DND-41 (cell line): ENCODE measurements at regions not wholly inside any gene's neighbourhood (a gene's known extent, or its start where the extent isn't known, plus 50 kb on each side); places are given as distances from the start of the nearest gene placed in this dataset.

ENCODE experiments used
- ATAC-seq: fragments of 200-7000 bp; cut with Tn5 transposase; 3 replicates; pipeline ENCODE4 v1.9.1; 2021; ENCODE audit warnings: low read depth; ENCODE audit not compliant: insufficient read depth
- DNase-seq: peaks from one replicate; pipeline ENCODE4 v3.0.0-alpha.2; 2020
- H2AFZ ChIP-seq: 2 replicates; pipeline ENCODE4 v1.6.0; 2012; ENCODE audit warnings: low read depth, low read length
- H3K27ac ChIP-seq: 2 replicates; pipeline ENCODE4 v1.5.1; 2012; ENCODE audit warnings: low read length, inconsistent platforms
- H3K27me3 ChIP-seq: fragments of 200-600 bp; sonication (generic); 2 replicates; pipeline ENCODE4 v1.6.0; 2012; ENCODE audit warnings: low read length, mild to moderate bottlenecking, inconsistent platforms; ENCODE audit not compliant: insufficient read depth, poor library complexity
- H3K36me3 ChIP-seq: 2 replicates; pipeline ENCODE4 v1.5.1; 2012; ENCODE audit warnings: low read length, inconsistent platforms; ENCODE audit not compliant: insufficient read depth
- H3K4me1 ChIP-seq: 2 replicates; pipeline ENCODE4 v1.5.1; 2012; ENCODE audit warnings: mild to moderate bottlenecking, low read length; ENCODE audit not compliant: insufficient read depth
- H3K4me2 ChIP-seq: 2 replicates; pipeline ENCODE4 v1.6.0; 2012; ENCODE audit warnings: mild to moderate bottlenecking, moderate library complexity, low read length, inconsistent platforms; ENCODE audit not compliant: insufficient read depth
- H3K4me3 ChIP-seq, 2 experiments: fragments of 200-600 bp in 1 of 2; shearing (Covaris generic) in 1 of 2; 2 replicates each; pipeline ENCODE4 v1.5.1; 2012 to 2016; ENCODE audit warnings: inconsistent platforms in 2 of 2, low read length in 2 of 2, mild to moderate bottlenecking in 2 of 2, low read depth in 1 of 2, moderate library complexity in 1 of 2
- H3K79me2 ChIP-seq: 2 replicates; pipeline ENCODE4 v1.6.0; 2012; ENCODE audit warnings: low read length, inconsistent platforms; ENCODE audit not compliant: insufficient read depth
- H3K9ac ChIP-seq: 2 replicates; pipeline ENCODE4 v1.6.0; 2012; ENCODE audit warnings: low read depth, mild to moderate bottlenecking, inconsistent platforms, low read length, moderate library complexity
- H3K9me3 ChIP-seq: 2 replicates; pipeline ENCODE4 v1.5.1; 2012; ENCODE audit warnings: low read length, moderate library complexity, mild to moderate bottlenecking, inconsistent platforms; ENCODE audit not compliant: insufficient read depth, severe bottlenecking
- H4K20me1 ChIP-seq: 2 replicates; pipeline ENCODE4 v1.6.0; 2012; ENCODE audit warnings: low read length; ENCODE audit not compliant: insufficient read depth
- EZH2 ChIP-seq: IDR thresholded peaks from 3 replicates; pipeline ENCODE4 v1.6.1; 2012; ENCODE audit warnings: borderline replicate concordance, low read depth, mild to moderate bottlenecking, moderate library complexity, low read length, inconsistent platforms; ENCODE audit not compliant: severe bottlenecking
- TF ChIP-seq, protein P1 (sequence below): IDR thresholded peaks from 2 replicates; pipeline ENCODE4 v1.5.1; 2012; ENCODE audit warnings: borderline replicate concordance, low read length, moderate library complexity, mild to moderate bottlenecking; ENCODE audit not compliant: poor library complexity, severe bottlenecking; ENCODE audit errors: extremely low read depth

DNA sequence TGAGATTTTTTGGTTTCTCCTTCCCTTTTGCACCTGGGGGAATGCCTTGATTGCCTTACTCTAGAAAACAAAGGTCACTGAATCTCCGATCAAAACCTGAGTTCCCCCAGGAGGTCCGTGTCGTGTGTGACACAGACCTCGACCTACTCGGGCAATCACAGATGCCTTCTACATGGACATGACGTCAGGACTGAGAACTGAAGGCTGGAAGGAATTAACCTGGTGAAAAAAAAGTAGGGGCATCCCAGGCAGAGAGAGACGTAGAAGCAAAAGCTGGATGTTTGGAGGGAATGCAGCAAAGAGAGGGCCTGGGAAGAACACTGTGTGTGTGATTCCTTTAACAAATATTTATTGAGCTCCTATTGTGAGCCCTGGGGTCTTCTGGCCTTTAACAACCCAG lies 178.0 kb downstream of the PRDM2 start:
- ATAC-seq (no peak), DNase-seq (no peak)
- Histone ChIP-seq H3K4me2 (no peak overlapping the region), H3K9me3 (no peaks in the 10 kb centered on the region), H3K9ac (no peak overlapping the region), H4K20me1 (no peaks in the 10 kb centered on the region), H2AFZ (no peak overlapping the region), H3K4me3 (no peak overlapping the region), H3K36me3 (no peaks in the 10 kb centered on the region), H3K79me2 (no peaks in the 10 kb centered on the region), H3K4me1 (no peaks in the 10 kb centered on the region), H3K27me3 (peaks cover 8% of the 10 kb centered on the region), H3K27ac (no peak overlapping the region)
- TF ChIP-seq, protein P1, sequence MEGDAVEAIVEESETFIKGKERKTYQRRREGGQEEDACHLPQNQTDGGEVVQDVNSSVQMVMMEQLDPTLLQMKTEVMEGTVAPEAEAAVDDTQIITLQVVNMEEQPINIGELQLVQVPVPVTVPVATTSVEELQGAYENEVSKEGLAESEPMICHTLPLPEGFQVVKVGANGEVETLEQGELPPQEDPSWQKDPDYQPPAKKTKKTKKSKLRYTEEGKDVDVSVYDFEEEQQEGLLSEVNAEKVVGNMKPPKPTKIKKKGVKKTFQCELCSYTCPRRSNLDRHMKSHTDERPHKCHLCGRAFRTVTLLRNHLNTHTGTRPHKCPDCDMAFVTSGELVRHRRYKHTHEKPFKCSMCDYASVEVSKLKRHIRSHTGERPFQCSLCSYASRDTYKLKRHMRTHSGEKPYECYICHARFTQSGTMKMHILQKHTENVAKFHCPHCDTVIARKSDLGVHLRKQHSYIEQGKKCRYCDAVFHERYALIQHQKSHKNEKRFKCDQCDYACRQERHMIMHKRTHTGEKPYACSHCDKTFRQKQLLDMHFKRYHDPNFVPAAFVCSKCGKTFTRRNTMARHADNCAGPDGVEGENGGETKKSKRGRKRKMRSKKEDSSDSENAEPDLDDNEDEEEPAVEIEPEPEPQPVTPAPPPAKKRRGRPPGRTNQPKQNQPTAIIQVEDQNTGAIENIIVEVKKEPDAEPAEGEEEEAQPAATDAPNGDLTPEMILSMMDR, result no peak
- TF ChIP-seq EZH2, result no peak

DNA sequence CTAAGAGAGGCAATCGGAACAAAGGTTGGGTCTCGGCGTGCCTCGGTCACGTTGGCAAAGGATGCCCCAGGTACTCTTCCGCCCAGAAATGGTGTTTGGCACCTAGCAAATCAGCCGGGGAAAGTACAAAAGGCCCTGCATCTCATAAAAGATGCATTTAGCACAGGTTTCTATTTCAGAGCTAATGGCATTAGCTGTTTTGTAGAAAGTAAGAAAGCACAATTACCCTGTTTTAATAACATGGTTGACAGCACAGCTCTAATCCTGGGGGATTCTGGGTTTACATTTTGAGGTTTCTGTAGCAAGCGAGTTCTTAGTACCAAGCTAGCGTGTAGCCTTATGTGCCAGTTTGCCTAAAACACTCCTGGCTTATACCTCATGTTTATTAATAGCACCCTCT lies 178.5 kb downstream of the PRDM2 start:
- H3K79me2 ChIP-seq, result no peaks in the 10 kb centered on the region
- ATAC-seq, result no peak
- H2AFZ ChIP-seq, result no peak overlapping the region
- no peaks in the 10 kb centered on the region for H3K36me3 ChIP-seq
- TF ChIP-seq, protein P1, result no peak
- no peak for TF ChIP-seq EZH2
- H3K9ac ChIP-seq, result no peak overlapping the region
- H3K9me3 ChIP-seq, result no peaks in the 10 kb centered on the region
- no peak overlapping the region for H3K4me2 ChIP-seq
- H3K27me3 ChIP-seq, result peaks cover 8% of the 10 kb centered on the region
- H4K20me1 ChIP-seq, result no peaks in the 10 kb centered on the region
- no peak overlapping the region for H3K27ac ChIP-seq
- H3K4me1 ChIP-seq, result no peaks in the 10 kb centered on the region
- H3K4me3 ChIP-seq, result no peak overlapping the region
- DNase-seq, result no peak

DNA sequence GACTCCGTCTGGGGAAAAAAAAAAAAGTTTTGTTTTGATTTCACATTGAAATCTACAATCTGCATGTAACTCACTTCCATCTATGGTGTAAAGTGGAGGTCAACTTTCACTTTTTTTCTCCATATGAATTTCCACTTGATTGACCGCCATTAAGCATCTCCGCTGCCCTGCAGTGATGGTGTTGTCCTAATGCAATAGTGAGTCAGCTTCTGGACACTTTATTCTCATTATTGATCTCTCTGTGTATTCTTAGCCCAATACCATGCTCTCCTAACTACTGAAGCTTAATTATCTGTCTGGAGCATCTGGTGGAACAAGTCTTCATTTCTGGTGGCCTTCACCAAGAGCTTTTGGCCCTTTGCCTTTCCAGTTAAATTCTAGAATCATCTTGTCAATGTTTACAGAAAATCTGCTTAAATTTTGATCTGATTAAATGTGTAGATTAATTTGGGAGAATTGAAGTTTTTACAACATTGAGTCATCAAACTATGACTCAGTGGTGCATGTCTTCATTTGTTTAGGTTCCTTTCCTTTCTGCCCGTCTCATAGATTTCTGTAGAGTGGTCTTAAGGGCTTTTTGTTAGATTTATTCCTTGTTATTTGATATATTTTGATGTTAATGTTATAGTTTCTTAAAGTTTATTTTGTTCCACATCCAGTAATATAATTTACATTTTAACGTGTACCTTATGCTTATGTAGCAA lies 181.5 kb downstream of the PRDM2 start:
- no peak for DNase-seq
- no peak for ATAC-seq
- Histone ChIP-seq H2AFZ (no peak overlapping the region), H3K27me3 (peaks cover 11% of the 10 kb centered on the region), H4K20me1 (no peaks in the 10 kb centered on the region), H3K4me3 (no peak overlapping the region), H3K9ac (no peak overlapping the region), H3K4me1 (no peaks in the 10 kb centered on the region), H3K9me3 (no peaks in the 10 kb centered on the region), H3K36me3 (no peaks in the 10 kb centered on the region), H3K4me2 (no peak overlapping the region), H3K79me2 (no peaks in the 10 kb centered on the region), H3K27ac (no peak overlapping the region)
- TF ChIP-seq, protein P1, result no peak
- no peak for TF ChIP-seq EZH2
